HepG2 (cell line): ENCODE measurements at regions not wholly inside any gene's neighbourhood (a gene's known extent, or its start where the extent isn't known, plus 50 kb on each side); places are given as distances from the start of the nearest gene placed in this dataset.
A peak's percentile ranks its signal among the peaks of the same experiment; 100 is the strongest.

Experiments
- ATAC-seq: fragments of 200-7000 bp; cut with Tn5 transposase; 3 replicates; pipeline ENCODE4 v1.9.1; 2020; ENCODE audit warnings: mild to moderate bottlenecking, moderate library complexity
- BruUV-seq: library from RNA; stranded (reverse); fragments of 400-500 nt; replicated peaks from 2 replicates; lab custom pipeline; 2021; lab: Mats Ljungman, UMichigan
- CTCF ChIA-PET: fragments of 300-600 bp; formaldehyde crosslinking; extraction: SDS; loops from one replicate; lab custom pipeline; 2021; ENCODE audit warnings: low total read pairs, inconsistent platforms, low intra/inter-chr PET ratio; lab: Yijun Ruan, JAX
- POLR2A ChIA-PET: fragments of 350-600 bp; sonication (Branson Sonifier 250); formaldehyde crosslinking; loops from one replicate; lab custom pipeline; 2020; ENCODE audit warnings: antibody characterized with exemption, inconsistent platforms; lab: Yijun Ruan, JAX
- DNase-seq: peaks from one replicate; pipeline ENCODE4 v3.0.0-alpha.2; 2015; ENCODE audit warnings: low spot score
- FAIRE-seq: peaks from 3 replicates; lab custom pipeline; 2011; peaks lifted over from hg19 to GRCh38; lab: Jason Lieb, UNC
- H2AFZ ChIP-seq: one replicate; pipeline ENCODE4 v1.6.1; 2011; ENCODE audit warnings: low read length, inconsistent platforms
- H3K27ac ChIP-seq: fragments of 300-600 bp; 3 replicates; pipeline ENCODE4 v1.8.0; 2011; ENCODE audit warnings: mixed run types, mild to moderate bottlenecking, mixed read lengths, low read length, inconsistent platforms; ENCODE audit not compliant: insufficient read depth; ENCODE audit errors: extremely low read length
- H3K27me3 ChIP-seq, 2 experiments: fragments of 200-600 bp in 1 of 2; 2 replicates in 1 of 2; 3 replicates in 1 of 2; pipeline versions ENCODE4 v1.6.0 to v1.8.0; 2011; ENCODE audit warnings: low read length in 2 of 2, mild to moderate bottlenecking in 2 of 2, moderate library complexity in 2 of 2, inconsistent platforms in 1 of 2; ENCODE audit not compliant: insufficient read depth in 2 of 2, control insufficient read depth in 1 of 2
- H3K36me3 ChIP-seq, 2 experiments: fragments of 200-600 bp in 1 of 2; replicated peaks in 1 of 2; 2 replicates in 1 of 2; 3 replicates in 1 of 2; pipeline versions ENCODE4 v1.5.1 to v1.8.0; 2011; ENCODE audit warnings: low read length in 2 of 2, inconsistent platforms in 1 of 2; ENCODE audit not compliant: insufficient read depth in 2 of 2, control insufficient read depth in 1 of 2
- H3K4me1 ChIP-seq: 2 replicates; pipeline ENCODE4 v1.5.1; 2012; ENCODE audit warnings: low read length, inconsistent platforms; ENCODE audit not compliant: insufficient read depth
- H3K4me2 ChIP-seq: 2 replicates; pipeline ENCODE4 v1.6.0; 2011; ENCODE audit warnings: low read depth, low read length, inconsistent platforms
- H3K4me3 ChIP-seq, 3 experiments: fragments of 200-600 bp in 1 of 3; sonication (generic), shearing (Covaris generic) in 1 of 3; replicated peaks in 1 of 3; 2 replicates each; pipeline ENCODE4 v1.5.1; 2011 to 2016; ENCODE audit warnings: low read length in 3 of 3, inconsistent platforms in 2 of 3, low read depth in 2 of 3, mild to moderate bottlenecking in 2 of 3, control low read depth in 1 of 3, mixed read lengths in 1 of 3; ENCODE audit not compliant: insufficient read depth in 1 of 3
- H3K79me2 ChIP-seq: one replicate; pipeline ENCODE4 v1.6.1; 2011; ENCODE audit warnings: low read length, inconsistent platforms; ENCODE audit not compliant: insufficient read depth
- H3K9ac ChIP-seq: 2 replicates; pipeline ENCODE4 v1.6.0; 2011; ENCODE audit warnings: mild to moderate bottlenecking, low read depth, low read length, inconsistent platforms; ENCODE audit not compliant: insufficient read depth
- H3K9me3 ChIP-seq: 2 replicates; pipeline ENCODE4 v1.5.1; 2012; ENCODE audit warnings: mild to moderate bottlenecking, low read length
- H4K20me1 ChIP-seq: 2 replicates; pipeline ENCODE4 v1.6.0; 2011; ENCODE audit warnings: inconsistent platforms, mild to moderate bottlenecking, low read length, moderate library complexity; ENCODE audit not compliant: insufficient read depth
- CHD4 ChIP-seq: fragments of 200-600 bp; sonication (generic); IDR thresholded peaks from 2 replicates; pipeline ENCODE4 v1.7.0; 2017; ENCODE audit warnings: mild to moderate bottlenecking, low read length, borderline replicate concordance
- HOXA7 ChIP-seq: sonication (generic); formaldehyde crosslinking; IDR thresholded peaks from 2 replicates; pipeline ENCODE4 v1.8.1; 2022; ENCODE audit warnings: mild to moderate bottlenecking, missing genetic modification reagents, moderate library complexity
- HOXA9 ChIP-seq: sonication (generic); formaldehyde crosslinking; IDR thresholded peaks from 2 replicates; pipeline ENCODE4 v1.8.1; 2022; ENCODE audit warnings: missing genetic modification reagents, mild to moderate bottlenecking, moderate library complexity, borderline replicate concordance
- TFDP1 ChIP-seq: IDR thresholded peaks from 2 replicates; pipeline ENCODE4 v1.6.1; 2016; ENCODE audit warnings: missing compliant biosample characterization, missing genetic modification reagents, borderline replicate concordance
- ZBTB43 ChIP-seq: sonication (generic); formaldehyde crosslinking; conservative IDR thresholded peaks from 2 replicates; pipeline ENCODE4 v1.4.0; 2020; ENCODE audit warnings: missing genetic modification reagents
- ZMYM3 ChIP-seq: sonication (generic); formaldehyde crosslinking; IDR thresholded peaks from 2 replicates; pipeline ENCODE4 v1.5.1; 2020; ENCODE audit warnings: mild to moderate bottlenecking, missing genetic modification reagents
- ZNF629 ChIP-seq: sonication (generic); formaldehyde crosslinking; conservative IDR thresholded peaks from 2 replicates; pipeline ENCODE4 v1.5.0; 2020; ENCODE audit warnings: missing genetic modification reagents
- WGBS: methylation state at CpG from one replicate; pipeline ENCODE4 v1.1.6; 2017; ENCODE audit warnings: low lambda C conversion rate; 5-methylcytosine and 5-hydroxymethylcytosine counted together
- in situ Hi-C: cut with HindIII; loops from 2 replicates; pipeline ENCODE4 v1.10.0; 2017; ENCODE audit warnings: low pct_unique_long_range_greater_than_20kb; ENCODE audit not compliant: extremely low pct_ligation_motif_present
- intact Hi-C: fragments of 100-400 bp; cut with micrococcal nuclease; formaldehyde crosslinking; loops from one replicate; pipeline ENCODE4 v1.10.0; 2022; ENCODE audit not compliant: unreplicated experiment

GRCh38 chr20:53832499-53832898 lies 237.9 kb downstream of the BCAS1 start:
- no peaks in the 10 kb centered on the region for H3K79me2 ChIP-seq
- H3K9me3 ChIP-seq: no peaks in the 10 kb centered on the region
- H3K9ac ChIP-seq: no peak overlapping the region
- POLR2A ChIA-PET: no interaction called here
- TF ChIP-seq HOXA9 (CRISPR knock-in tag): no peak
- peak; percentile 19; the same call in 1 of the 2 replicates for TF ChIP-seq ZMYM3
- TF ChIP-seq TFDP1 (CRISPR knock-in tag): no peak
- TF ChIP-seq HOXA7 (CRISPR knock-in tag): no peak
- TF ChIP-seq ZBTB43 (CRISPR knock-in tag): no peak
- peak; percentile 81 for TF ChIP-seq ZNF629 (CRISPR knock-in tag)
- peak; percentile 77; the same call in 1 of the 2 replicates for TF ChIP-seq CHD4
- H2AFZ ChIP-seq: no peak overlapping the region
- H3K4me1 ChIP-seq: peaks cover 46% of the 10 kb centered on the region
- in situ Hi-C loops (no loop called here), intact Hi-C loops (no loop called here)
- no peaks in the 10 kb centered on the region for H4K20me1 ChIP-seq
- no peaks in the 10 kb centered on the region for H3K27me3 ChIP-seq
- H3K4me2 ChIP-seq: no peak overlapping the region
- ATAC-seq: no peak
- no peak for DNase-seq
- 96% methylated on average over 7 of the region's 7 CpGs for WGBS
- H3K27ac ChIP-seq: no peak overlapping the region
- BruUV-seq: no TSS peak
- FAIRE-seq: no peak
- H3K36me3 ChIP-seq: no peaks in the 10 kb centered on the region
- no peak overlapping the region for H3K4me3 ChIP-seq
- CTCF ChIA-PET: no interaction called here
